H1 (cell line): ENCODE measurements at regions not wholly inside any gene's neighbourhood (a gene's known extent, or its start where the extent isn't known, plus 50 kb on each side); places are given as distances from the start of the nearest gene placed in this dataset.

Experiments
- POLR2AphosphoS5 ChIP-seq: IDR thresholded peaks from 2 replicates; pipeline ENCODE4 v1.6.1; 2011; ENCODE audit warnings: low read depth, low read length
- RXRA ChIP-seq: IDR thresholded peaks from 2 replicates; pipeline ENCODE4 v1.6.1; 2011; ENCODE audit warnings: low read depth, mild to moderate bottlenecking, low read length, moderate library complexity; ENCODE audit not compliant: insufficient read depth

DNA sequence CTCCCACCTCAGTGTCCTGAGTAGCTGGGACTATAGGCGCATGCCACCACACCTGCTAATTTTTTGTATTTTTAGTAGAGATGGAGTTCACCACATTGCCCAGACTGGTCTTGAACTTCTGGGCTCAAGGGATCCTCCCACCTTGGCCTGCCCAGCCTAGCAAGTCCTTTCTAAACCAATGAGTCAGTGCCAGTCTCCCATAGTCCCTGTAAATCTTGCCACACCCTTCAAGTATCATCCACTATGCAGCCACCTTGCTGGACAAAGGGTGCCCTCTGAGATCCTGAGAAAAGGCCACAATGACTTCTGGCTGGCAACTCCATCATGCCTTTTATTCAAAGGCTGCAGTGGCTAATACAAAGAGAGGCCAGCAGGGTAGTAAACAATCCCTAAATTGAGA, 184.0 kb downstream of the ABHD5 start:
- TF ChIP-seq POLR2AphosphoS5: no peak
- no peak for TF ChIP-seq RXRA
